ENCODE measurements at regions not wholly inside any gene's neighbourhood (a gene's known extent, or its start where the extent isn't known, plus 50 kb on each side); places are given as distances from the start of the nearest gene placed in this dataset.
"Not testable (repeated sequence)": the region's sequence is repeated elsewhere in the genome, so short reads cannot be mapped to it uniquely, and the experiment has no call there.

DNA sequence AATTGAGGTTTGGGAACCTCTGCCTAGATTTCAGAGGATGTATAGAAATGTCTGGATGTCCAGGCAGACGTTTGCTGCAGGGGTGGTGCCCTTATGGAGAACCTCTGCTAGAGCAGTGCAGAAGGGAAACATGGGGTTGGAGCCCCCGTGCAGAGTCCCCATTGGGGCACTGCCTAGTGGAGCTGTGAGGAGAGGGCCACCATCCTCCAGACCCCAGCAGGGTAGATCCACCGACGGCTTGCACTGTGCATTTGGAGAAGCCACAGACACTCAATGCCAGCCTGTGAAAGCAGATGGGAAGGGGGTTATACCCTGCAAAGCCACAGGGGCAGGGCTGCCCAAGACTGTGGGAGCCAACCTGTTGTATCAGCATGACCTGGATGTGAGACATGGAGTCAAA, 354.6 kb downstream of the ZNF326 start:
- no peak overlapping the region for H3K4me3 ChIP-seq (ENCODE audit: control insufficient read depth in 1 of 7, extremely low read depth in 1 of 7, insufficient read depth in 4 of 7, low read depth in 2 of 7, low read length in 6 of 7)
- peaks cover 0 to 5% (median 0%) of the 10 kb centered on the region in 5 experiments for H3K27me3 ChIP-seq (replicated peaks in 2 of 5; ENCODE audit: control insufficient read depth in 4 of 5, insufficient read depth in 5 of 5, low read length in 4 of 5)
- 85% methylated on average over 2 of the region's 4 CpGs for WGBS (ENCODE audit: insufficient coverage)
- no peak overlapping the region for H3K27ac ChIP-seq (ENCODE audit: insufficient read depth in 1 of 2, low read depth in 1 of 2, low read length in 2 of 2, poor library complexity in 1 of 2, severe bottlenecking in 2 of 2)
- CTCF ChIA-PET = no interaction called here
- peaks cover 0 to 4% (median 0%) of the 10 kb centered on the region in 4 experiments for H3K4me1 ChIP-seq (ENCODE audit: control extremely low read depth in 1 of 4, control insufficient read depth in 4 of 4, insufficient read depth in 4 of 4, low read length in 3 of 4)
- DNase-seq = no peak
- H3K36me3 ChIP-seq (ENCODE audit: control insufficient read depth in 4 of 4, insufficient read depth in 4 of 4, low read length in 3 of 4) = no peaks in the 10 kb centered on the region
- peaks cover 0 to 16% (median 5%) of the 10 kb centered on the region in 5 experiments for H3K9me3 ChIP-seq (ENCODE audit: control extremely low read depth in 1 of 5, control insufficient read depth in 4 of 5, insufficient read depth in 2 of 5, low read depth in 1 of 5, low read length in 4 of 5)
- POLR2A ChIA-PET = no interaction called here

DNA sequence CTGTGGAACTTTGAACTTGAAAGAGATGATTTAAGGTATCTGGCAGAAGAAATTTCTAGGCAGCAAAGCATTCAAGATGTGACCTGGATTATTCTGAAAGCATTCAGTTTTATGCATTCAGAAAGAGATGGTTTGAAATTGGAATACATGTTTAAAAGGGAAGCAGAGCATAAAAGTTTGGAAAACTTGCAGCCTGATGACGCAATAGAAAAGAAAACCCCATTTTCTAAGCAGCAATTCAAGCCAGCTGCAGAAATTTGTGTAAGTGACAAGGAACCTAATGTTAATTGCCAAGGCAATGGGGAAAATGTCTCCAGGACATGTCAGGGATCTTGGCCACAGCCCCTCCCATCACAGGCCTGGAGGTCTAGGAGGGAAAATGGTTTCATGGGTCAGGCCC, 354.0 kb downstream of the ZNF326 start:
- Histone ChIP-seq H3K36me3 (ENCODE audit: control insufficient read depth in 4 of 4, insufficient read depth in 4 of 4, low read length in 3 of 4) (no peaks in the 10 kb centered on the region), H3K4me1 (ENCODE audit: control extremely low read depth in 1 of 4, control insufficient read depth in 4 of 4, insufficient read depth in 4 of 4, low read length in 3 of 4) (peaks cover 0 to 4% (median 0%) of the 10 kb centered on the region in 4 experiments), H3K9me3 (ENCODE audit: control extremely low read depth in 1 of 5, control insufficient read depth in 4 of 5, insufficient read depth in 2 of 5, low read depth in 1 of 5, low read length in 4 of 5) (peaks cover 0 to 16% (median 5%) of the 10 kb centered on the region in 5 experiments), H3K4me3 (ENCODE audit: control insufficient read depth in 1 of 7, extremely low read depth in 1 of 7, insufficient read depth in 4 of 7, low read depth in 2 of 7, low read length in 6 of 7) (no peak overlapping the region), H3K27ac (ENCODE audit: insufficient read depth in 1 of 2, low read depth in 1 of 2, low read length in 2 of 2, poor library complexity in 1 of 2, severe bottlenecking in 2 of 2) (no peak overlapping the region), H3K27me3 (replicated peaks in 2 of 5; ENCODE audit: control insufficient read depth in 4 of 5, insufficient read depth in 5 of 5, low read length in 4 of 5) (peaks cover 0 to 5% (median 0%) of the 10 kb centered on the region in 5 experiments)
- ChIA-PET CTCF (no interaction called here), POLR2A (no interaction called here)
- no peak for DNase-seq
- 100% methylated on average over 1 of the region's 1 CpG for WGBS (ENCODE audit: insufficient coverage)

DNA sequence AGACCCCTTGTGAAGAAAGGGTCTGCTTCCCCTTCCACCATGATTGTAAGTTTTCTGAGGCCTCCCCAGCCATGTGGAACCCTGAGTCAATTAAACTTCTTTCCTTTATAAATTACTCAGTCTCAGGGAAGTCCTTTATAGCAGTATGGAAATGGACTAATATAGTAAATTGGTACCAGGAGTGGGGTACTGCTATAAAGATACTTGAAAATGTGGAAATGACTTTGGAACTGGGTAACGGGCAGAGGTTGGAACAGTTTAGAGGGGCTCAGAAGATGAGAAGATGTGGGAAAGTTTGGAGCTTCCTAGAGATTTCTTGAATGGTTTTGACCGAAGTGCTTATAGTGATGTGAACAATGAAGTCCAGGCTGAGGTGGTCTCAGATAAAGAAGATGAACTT, 353.5 kb downstream of the ZNF326 start:
- peaks cover 0 to 16% (median 5%) of the 10 kb centered on the region in 5 experiments for H3K9me3 ChIP-seq (ENCODE audit: control extremely low read depth in 1 of 5, control insufficient read depth in 4 of 5, insufficient read depth in 2 of 5, low read depth in 1 of 5, low read length in 4 of 5)
- H3K4me1 ChIP-seq (ENCODE audit: control extremely low read depth in 1 of 4, control insufficient read depth in 4 of 4, insufficient read depth in 4 of 4, low read length in 3 of 4); H3K4me3 ChIP-seq (ENCODE audit: control insufficient read depth in 1 of 7, extremely low read depth in 1 of 7, insufficient read depth in 4 of 7, low read depth in 2 of 7, low read length in 6 of 7); H3K27me3 ChIP-seq (replicated peaks in 2 of 5; ENCODE audit: control insufficient read depth in 4 of 5, insufficient read depth in 5 of 5, low read length in 4 of 5); H3K36me3 ChIP-seq (ENCODE audit: control insufficient read depth in 4 of 4, insufficient read depth in 4 of 4, low read length in 3 of 4); H3K27ac ChIP-seq (ENCODE audit: insufficient read depth in 1 of 2, low read depth in 1 of 2, low read length in 2 of 2, poor library complexity in 1 of 2, severe bottlenecking in 2 of 2); CTCF ChIA-PET; POLR2A ChIA-PET; DNase-seq: not testable (repeated sequence)
- 100% methylated on average over 2 of the region's 2 CpGs for WGBS (ENCODE audit: insufficient coverage)

DNA sequence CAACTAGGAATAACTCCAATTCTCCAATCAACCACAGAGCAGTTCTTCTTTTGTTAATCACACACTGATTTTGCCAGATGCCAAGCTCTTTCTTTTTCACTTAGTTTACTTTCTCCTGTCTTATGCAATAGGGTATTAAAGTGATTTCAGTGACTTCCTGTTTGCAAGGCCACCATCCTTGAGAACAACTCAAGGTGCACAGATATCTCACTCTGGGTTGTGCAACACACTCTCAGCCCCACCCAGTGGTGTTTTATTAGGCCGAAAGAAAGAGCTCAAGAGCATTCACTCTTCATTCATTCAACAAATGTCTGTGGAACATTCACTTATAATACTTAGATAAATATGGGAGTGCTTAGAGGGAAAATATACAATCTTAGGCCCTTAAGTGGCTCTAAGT, 352.5 kb downstream of the ZNF326 start:
- H3K36me3 ChIP-seq (ENCODE audit: control insufficient read depth in 4 of 4, insufficient read depth in 4 of 4, low read length in 3 of 4) = no peaks in the 10 kb centered on the region
- WGBS (ENCODE audit: insufficient coverage) = no CpG with 5 or more reads among the region's 1 CpG
- no peaks in the 10 kb centered on the region for H3K4me1 ChIP-seq (ENCODE audit: control extremely low read depth in 1 of 4, control insufficient read depth in 4 of 4, insufficient read depth in 4 of 4, low read length in 3 of 4)
- POLR2A ChIA-PET = no interaction called here
- peaks cover 0 to 16% (median 5%) of the 10 kb centered on the region in 5 experiments for H3K9me3 ChIP-seq (ENCODE audit: control extremely low read depth in 1 of 5, control insufficient read depth in 4 of 5, insufficient read depth in 2 of 5, low read depth in 1 of 5, low read length in 4 of 5)
- no peak overlapping the region for H3K4me3 ChIP-seq (ENCODE audit: control insufficient read depth in 1 of 7, extremely low read depth in 1 of 7, insufficient read depth in 4 of 7, low read depth in 2 of 7, low read length in 6 of 7)
- CTCF ChIA-PET = no interaction called here
- peaks cover 0 to 13% (median 0%) of the 10 kb centered on the region in 5 experiments for H3K27me3 ChIP-seq (replicated peaks in 2 of 5; ENCODE audit: control insufficient read depth in 4 of 5, insufficient read depth in 5 of 5, low read length in 4 of 5)
- peak in 2 of 3 donors; percentile 24 to 26 for DNase-seq
- H3K27ac ChIP-seq (ENCODE audit: insufficient read depth in 1 of 2, low read depth in 1 of 2, low read length in 2 of 2, poor library complexity in 1 of 2, severe bottlenecking in 2 of 2) = no peak overlapping the region

DNA sequence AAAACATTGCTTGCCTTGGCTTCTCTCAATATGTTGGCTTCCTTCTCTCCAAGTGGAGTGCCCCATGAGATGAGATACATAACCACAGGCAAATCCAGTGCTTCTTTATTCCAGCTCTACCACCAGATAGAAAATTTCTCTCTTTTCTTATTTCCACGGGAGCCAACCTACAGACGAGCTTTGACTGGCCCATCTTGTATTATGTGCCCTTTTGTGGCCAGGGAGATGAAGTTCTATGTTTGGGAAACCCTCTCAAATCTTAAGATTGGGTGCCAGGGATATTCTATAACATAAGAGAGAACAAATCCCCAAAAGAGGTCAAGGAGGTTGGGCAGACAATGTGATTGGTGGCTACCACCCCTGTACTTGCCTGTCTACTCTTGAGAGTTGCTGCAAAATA, 351.8 kb downstream of the ZNF326 start:
- Histone ChIP-seq H3K27ac (ENCODE audit: insufficient read depth in 1 of 2, low read depth in 1 of 2, low read length in 2 of 2, poor library complexity in 1 of 2, severe bottlenecking in 2 of 2) (no peak overlapping the region), H3K4me3 (ENCODE audit: control insufficient read depth in 1 of 7, extremely low read depth in 1 of 7, insufficient read depth in 4 of 7, low read depth in 2 of 7, low read length in 6 of 7) (no peak overlapping the region), H3K4me1 (ENCODE audit: control extremely low read depth in 1 of 4, control insufficient read depth in 4 of 4, insufficient read depth in 4 of 4, low read length in 3 of 4) (peaks cover 0 to 2% (median 0%) of the 10 kb centered on the region in 4 experiments), H3K9me3 (ENCODE audit: control extremely low read depth in 1 of 5, control insufficient read depth in 4 of 5, insufficient read depth in 2 of 5, low read depth in 1 of 5, low read length in 4 of 5) (peaks cover 0 to 16% (median 5%) of the 10 kb centered on the region in 5 experiments), H3K36me3 (ENCODE audit: control insufficient read depth in 4 of 4, insufficient read depth in 4 of 4, low read length in 3 of 4) (no peaks in the 10 kb centered on the region), H3K27me3 (replicated peaks in 2 of 5; ENCODE audit: control insufficient read depth in 4 of 5, insufficient read depth in 5 of 5, low read length in 4 of 5) (peaks cover 0 to 15% (median 0%) of the 10 kb centered on the region in 5 experiments)
- ChIA-PET CTCF (no interaction called here), POLR2A (interaction anchor here (0.6 kb wide), 1 partner anchor 22 kb away, joined by 3 read pairs; no protein-coding TSS in a partner anchor)
- no CpG with 5 or more reads among the region's 2 CpGs for WGBS (ENCODE audit: insufficient coverage)
- no peak for DNase-seq

DNA sequence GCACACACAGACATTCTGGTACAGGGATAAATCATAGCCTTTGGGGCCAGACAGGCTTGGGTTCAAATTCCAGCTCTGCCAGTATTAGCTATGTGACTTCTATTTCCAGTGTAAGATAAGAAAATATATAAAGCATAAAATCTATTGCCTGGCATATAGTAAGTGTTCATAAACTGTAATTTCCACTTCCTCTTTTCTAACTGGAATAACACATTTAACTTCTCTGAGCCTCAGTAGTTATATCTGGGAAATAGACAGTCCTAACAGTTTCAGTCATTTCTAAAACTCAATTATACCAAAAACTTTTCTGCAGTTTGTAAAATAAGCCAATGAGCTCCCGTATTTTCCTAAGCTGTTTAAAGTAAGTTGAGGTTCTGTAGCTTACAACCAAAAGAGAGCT, 351.4 kb downstream of the ZNF326 start:
- POLR2A ChIA-PET = interaction anchor here (0.6 kb wide), 1 partner anchor 21 kb away, joined by 3 read pairs; no protein-coding TSS in a partner anchor

DNA sequence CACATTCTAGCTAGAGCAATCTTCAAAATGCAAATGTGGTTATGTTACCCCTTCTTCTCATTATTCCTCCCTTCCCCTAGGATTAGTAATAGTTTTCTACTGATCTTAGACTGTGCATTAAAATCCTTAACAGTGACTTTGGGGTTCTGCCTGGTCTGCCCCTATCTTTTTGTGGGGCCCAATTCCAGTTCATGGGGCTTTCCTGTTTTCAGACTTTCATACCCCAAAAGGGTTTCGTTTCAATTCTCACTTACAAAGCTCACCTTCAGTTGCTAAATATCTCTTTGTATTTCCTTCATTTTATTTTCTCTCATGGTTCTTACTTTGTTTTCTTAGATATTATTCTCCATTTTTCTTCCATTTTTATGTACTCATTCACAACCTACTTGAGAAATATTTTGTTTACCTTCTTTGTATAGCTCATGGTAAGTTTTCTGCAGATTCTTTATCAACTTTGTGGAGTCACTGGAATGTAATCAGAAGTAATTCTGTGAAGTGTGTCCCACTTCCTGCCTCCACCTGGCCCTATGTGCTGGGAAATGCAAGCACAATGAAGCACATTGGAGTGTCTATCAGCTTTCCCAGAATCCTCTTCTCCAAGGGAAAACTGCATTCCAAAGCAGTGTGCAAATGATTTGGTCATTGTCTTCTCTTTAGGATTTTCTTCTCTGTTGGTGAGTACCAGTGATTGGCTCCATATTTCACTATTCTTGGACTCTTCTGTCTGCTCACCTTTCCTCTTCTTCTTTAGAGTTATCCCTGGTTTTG, 350.2 kb downstream of the ZNF326 start:
- no CpG with 5 or more reads among the region's 1 CpG for WGBS (ENCODE audit: insufficient coverage)

More for the DNA sequence above, 351.4 kb downstream of the ZNF326 start:
- H3K27me3 ChIP-seq (replicated peaks in 2 of 5; ENCODE audit: control insufficient read depth in 4 of 5, insufficient read depth in 5 of 5, low read length in 4 of 5) = peaks cover 0 to 15% (median 0%) of the 10 kb centered on the region in 5 experiments
- no peak overlapping the region for H3K27ac ChIP-seq (ENCODE audit: insufficient read depth in 1 of 2, low read depth in 1 of 2, low read length in 2 of 2, poor library complexity in 1 of 2, severe bottlenecking in 2 of 2)
- peaks cover 0 to 6% (median under 1%) of the 10 kb centered on the region in 4 experiments for H3K4me1 ChIP-seq (ENCODE audit: control extremely low read depth in 1 of 4, control insufficient read depth in 4 of 4, insufficient read depth in 4 of 4, low read length in 3 of 4)
- CTCF ChIA-PET = no interaction called here
- H3K4me3 ChIP-seq (ENCODE audit: control insufficient read depth in 1 of 7, extremely low read depth in 1 of 7, insufficient read depth in 4 of 7, low read depth in 2 of 7, low read length in 6 of 7) = no peak overlapping the region
- DNase-seq = no peak
- H3K36me3 ChIP-seq (ENCODE audit: control insufficient read depth in 4 of 4, insufficient read depth in 4 of 4, low read length in 3 of 4) = no peaks in the 10 kb centered on the region
- WGBS (ENCODE audit: insufficient coverage) = 80% methylated on average over 1 of the region's 1 CpG
- H3K9me3 ChIP-seq (ENCODE audit: control extremely low read depth in 1 of 5, control insufficient read depth in 4 of 5, insufficient read depth in 2 of 5, low read depth in 1 of 5, low read length in 4 of 5) = peaks cover 0 to 16% (median 5%) of the 10 kb centered on the region in 5 experiments

More for the DNA sequence above, 350.2 kb downstream of the ZNF326 start:
- Histone ChIP-seq H3K9me3 (ENCODE audit: control extremely low read depth in 1 of 5, control insufficient read depth in 4 of 5, insufficient read depth in 2 of 5, low read depth in 1 of 5, low read length in 4 of 5) (peaks cover 0 to 16% (median 5%) of the 10 kb centered on the region in 5 experiments), H3K4me3 (ENCODE audit: control insufficient read depth in 1 of 7, extremely low read depth in 1 of 7, insufficient read depth in 4 of 7, low read depth in 2 of 7, low read length in 6 of 7) (no peak overlapping the region), H3K36me3 (ENCODE audit: control insufficient read depth in 4 of 4, insufficient read depth in 4 of 4, low read length in 3 of 4) (no peaks in the 10 kb centered on the region), H3K4me1 (ENCODE audit: control extremely low read depth in 1 of 4, control insufficient read depth in 4 of 4, insufficient read depth in 4 of 4, low read length in 3 of 4) (peaks cover 4 to 18% (median 12%) of the 10 kb centered on the region in 4 experiments), H3K27ac (ENCODE audit: insufficient read depth in 1 of 2, low read depth in 1 of 2, low read length in 2 of 2, poor library complexity in 1 of 2, severe bottlenecking in 2 of 2) (no peak overlapping the region), H3K27me3 (replicated peaks in 2 of 5; ENCODE audit: control insufficient read depth in 4 of 5, insufficient read depth in 5 of 5, low read length in 4 of 5) (peaks cover 0 to 15% (median 0%) of the 10 kb centered on the region in 5 experiments)
- CTCF ChIA-PET = interaction anchor here (1.0 kb wide), 1 partner anchor 31 kb away, joined by 3 read pairs; no protein-coding TSS in a partner anchor
- POLR2A ChIA-PET = no interaction called here
- no peak for DNase-seq
